Type B pancreatic cell (in vitro differentiated cells): ENCODE measurements at regions not wholly inside any gene's neighbourhood (a gene's known extent, or its start where the extent isn't known, plus 50 kb on each side); places are given as distances from the start of the nearest gene placed in this dataset.

Experiments used
- DNase-seq: peaks from one replicate; pipeline ENCODE4 v3.0.0; 2021; ENCODE audit warnings: mixed read lengths; ENCODE audit not compliant: unreplicated experiment; ENCODE audit errors: extremely low spot score
- H3K27ac Mint-ChIP-seq: 2 replicates; pipeline ENCODE4 v1.8.0; 2021; ENCODE audit warnings: mild to moderate bottlenecking, mixed read lengths
- H3K27me3 Mint-ChIP-seq: 2 replicates; pipeline ENCODE4 v1.8.0; 2021; ENCODE audit warnings: mixed read lengths
- H3K36me3 Mint-ChIP-seq: 2 replicates; pipeline ENCODE4 v1.8.0; 2021; ENCODE audit warnings: mixed read lengths
- H3K4me1 Mint-ChIP-seq: one replicate; pipeline ENCODE4 v1.8.0; 2021; ENCODE audit warnings: mixed read lengths; ENCODE audit not compliant: unreplicated experiment
- H3K4me3 Mint-ChIP-seq: 2 replicates; pipeline ENCODE4 v1.8.0; 2021; ENCODE audit warnings: mild to moderate bottlenecking, mixed read lengths
- H3K9me3 Mint-ChIP-seq: 2 replicates; pipeline ENCODE4 v1.8.0; 2021; ENCODE audit warnings: mixed read lengths
- TF ChIP-seq, protein P1 (sequence below): fragments of 200-600 bp; sonication (generic); conservative IDR thresholded peaks from 2 replicates; pipeline ENCODE4 v1.5.0; 2021; ENCODE audit warnings: antibody characterized with exemption, mild to moderate bottlenecking

- Mint-ChIP-seq H3K36me3 (no peaks in the 10 kb centered on the region), H3K27me3 (no peaks in the 10 kb centered on the region), H3K4me1 (no peaks in the 10 kb centered on the region), H3K9me3 (peaks cover 5% of the 10 kb centered on the region), H3K4me3 (no peak overlapping the region), H3K27ac (no peak overlapping the region)
- DNase-seq = no peak
- TF ChIP-seq, protein P1, sequence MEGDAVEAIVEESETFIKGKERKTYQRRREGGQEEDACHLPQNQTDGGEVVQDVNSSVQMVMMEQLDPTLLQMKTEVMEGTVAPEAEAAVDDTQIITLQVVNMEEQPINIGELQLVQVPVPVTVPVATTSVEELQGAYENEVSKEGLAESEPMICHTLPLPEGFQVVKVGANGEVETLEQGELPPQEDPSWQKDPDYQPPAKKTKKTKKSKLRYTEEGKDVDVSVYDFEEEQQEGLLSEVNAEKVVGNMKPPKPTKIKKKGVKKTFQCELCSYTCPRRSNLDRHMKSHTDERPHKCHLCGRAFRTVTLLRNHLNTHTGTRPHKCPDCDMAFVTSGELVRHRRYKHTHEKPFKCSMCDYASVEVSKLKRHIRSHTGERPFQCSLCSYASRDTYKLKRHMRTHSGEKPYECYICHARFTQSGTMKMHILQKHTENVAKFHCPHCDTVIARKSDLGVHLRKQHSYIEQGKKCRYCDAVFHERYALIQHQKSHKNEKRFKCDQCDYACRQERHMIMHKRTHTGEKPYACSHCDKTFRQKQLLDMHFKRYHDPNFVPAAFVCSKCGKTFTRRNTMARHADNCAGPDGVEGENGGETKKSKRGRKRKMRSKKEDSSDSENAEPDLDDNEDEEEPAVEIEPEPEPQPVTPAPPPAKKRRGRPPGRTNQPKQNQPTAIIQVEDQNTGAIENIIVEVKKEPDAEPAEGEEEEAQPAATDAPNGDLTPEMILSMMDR = no peak
These were observed 108.9 kb downstream of the SLITRK6 start for GRCh38 chr13:85690368-85690767.

DNA sequence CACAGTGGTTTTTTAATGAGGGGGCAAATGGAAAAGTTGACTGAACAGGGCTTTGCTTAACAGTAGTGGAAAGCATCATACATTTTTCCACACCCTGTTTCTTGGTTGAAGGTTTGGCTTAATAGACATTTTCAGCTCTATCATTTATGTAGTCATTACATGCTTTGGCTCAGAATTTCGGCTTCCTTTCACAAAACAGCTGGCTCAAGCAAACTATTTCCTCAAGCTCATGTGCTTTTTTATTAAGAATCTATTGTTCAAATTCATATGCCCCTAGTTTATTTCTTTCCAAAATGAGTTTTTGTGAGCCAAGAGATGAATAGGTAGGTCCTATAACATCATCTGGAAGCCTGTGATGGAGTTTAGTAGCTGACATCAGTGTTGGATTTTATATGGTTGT lies 113.8 kb downstream of the SLITRK6 start:
- Mint-ChIP-seq H3K4me1 (no peaks in the 10 kb centered on the region), H3K4me3 (no peak overlapping the region), H3K36me3 (no peaks in the 10 kb centered on the region), H3K9me3 (no peaks in the 10 kb centered on the region), H3K27me3 (no peaks in the 10 kb centered on the region), H3K27ac (no peak overlapping the region)
- no peak for DNase-seq
- TF ChIP-seq, protein P1 = no peak

DNA sequence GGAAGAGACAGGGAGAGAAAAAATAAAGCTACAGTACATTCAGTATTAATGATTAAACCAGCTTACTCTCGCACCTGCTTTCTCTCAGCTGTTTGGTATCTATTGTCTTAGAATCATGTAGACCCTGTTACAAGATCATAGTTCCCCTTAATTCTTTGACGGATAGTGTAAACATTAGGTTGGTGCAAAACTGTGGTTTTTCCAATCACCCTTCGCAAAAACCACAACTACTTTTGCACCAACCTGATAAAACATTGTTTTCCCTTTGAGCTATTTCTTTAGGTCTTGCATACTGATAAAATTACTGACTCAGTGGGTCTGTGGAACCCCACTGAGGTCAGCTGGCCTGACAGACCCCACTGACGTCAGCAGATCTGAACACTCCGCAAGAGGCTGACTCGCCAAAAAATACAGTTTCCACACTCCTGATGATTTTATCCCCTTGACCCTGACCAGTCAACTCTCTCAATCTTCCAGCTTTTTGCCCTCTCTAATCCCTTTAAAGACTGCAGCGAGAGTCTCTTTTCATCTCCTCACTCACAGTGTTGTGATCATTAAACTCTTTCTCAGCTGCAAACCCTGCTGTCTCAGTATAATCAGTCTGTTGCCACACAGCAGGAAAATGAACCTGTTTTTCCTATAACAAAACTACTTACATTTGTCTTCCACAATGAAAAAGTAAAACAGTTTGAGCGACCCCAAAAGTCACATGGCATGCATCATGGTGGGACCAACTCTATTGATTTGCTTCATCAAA lies 123.9 kb downstream of the SLITRK6 start:
- TF ChIP-seq, protein P1 = no peak
- H3K9me3 Mint-ChIP-seq = peaks cover 5% of the 10 kb centered on the region
- H3K4me3 Mint-ChIP-seq = no peak overlapping the region
- no peaks in the 10 kb centered on the region for H3K36me3 Mint-ChIP-seq
- no peak for DNase-seq
- H3K27ac Mint-ChIP-seq = no peak overlapping the region
- H3K4me1 Mint-ChIP-seq = no peaks in the 10 kb centered on the region
- H3K27me3 Mint-ChIP-seq = no peaks in the 10 kb centered on the region

DNA sequence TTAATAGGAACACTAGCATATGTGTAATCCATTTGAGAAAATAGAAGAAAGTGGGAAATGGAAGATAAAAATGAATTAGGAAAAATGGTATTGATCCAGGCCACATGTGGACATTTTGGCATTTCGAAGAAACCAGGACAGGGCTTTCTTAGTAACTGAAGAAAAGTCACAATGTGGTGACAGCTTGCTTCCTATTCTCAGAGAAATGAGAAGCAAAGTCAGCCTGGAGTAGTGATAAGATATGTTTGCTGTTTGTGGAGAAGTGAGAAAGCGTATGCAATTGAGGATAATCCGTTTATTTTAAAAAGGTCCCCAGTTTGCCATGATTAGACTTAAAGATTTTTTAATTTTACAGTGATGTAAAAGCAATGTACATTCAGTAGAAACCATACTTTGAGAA lies 127.9 kb downstream of the SLITRK6 start:
- DNase-seq = no peak
- no peak overlapping the region for H3K4me3 Mint-ChIP-seq
- H3K27ac Mint-ChIP-seq = no peak overlapping the region
- no peaks in the 10 kb centered on the region for H3K36me3 Mint-ChIP-seq
- peaks cover under 1% of the 10 kb centered on the region for H3K4me1 Mint-ChIP-seq
- TF ChIP-seq, protein P1 = no peak
- peaks cover 11% of the 10 kb centered on the region for H3K9me3 Mint-ChIP-seq
- peaks cover 3% of the 10 kb centered on the region for H3K27me3 Mint-ChIP-seq

DNA sequence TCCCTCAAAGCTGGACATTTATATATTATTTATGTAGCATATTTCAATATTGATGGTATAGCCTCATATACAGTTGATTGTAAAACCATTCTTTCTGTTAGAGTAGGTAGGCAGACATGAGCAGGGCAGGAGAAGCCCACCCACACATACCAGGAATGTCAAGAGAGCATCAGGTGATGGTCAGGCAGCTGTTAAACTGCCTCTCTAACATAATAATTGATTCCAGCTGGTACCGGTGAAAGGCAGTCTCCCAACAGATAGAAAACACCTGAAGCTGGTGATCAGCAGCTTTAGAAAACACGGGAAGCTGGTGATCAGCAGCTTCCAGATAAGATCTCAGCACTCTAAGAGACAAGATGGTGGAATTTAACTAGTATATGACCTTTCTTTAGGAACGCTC lies 132.9 kb downstream of the SLITRK6 start:
- Mint-ChIP-seq H3K4me3 (no peak overlapping the region), H3K27ac (no peak overlapping the region), H3K9me3 (peaks cover 6% of the 10 kb centered on the region), H3K27me3 (peaks cover 8% of the 10 kb centered on the region), H3K36me3 (no peaks in the 10 kb centered on the region), H3K4me1 (peaks cover 5% of the 10 kb centered on the region)
- TF ChIP-seq, protein P1 = no peak
- no peak for DNase-seq
